Left lung (tissue), 4 donors: ENCODE measurements at regions not wholly inside any gene's neighbourhood (a gene's known extent, or its start where the extent isn't known, plus 50 kb on each side); places are given as distances from the start of the nearest gene placed in this dataset.

Source experiments
- ATAC-seq: fragments of 200-7000 bp; cut with Tn5 transposase; one replicate; pipeline ENCODE4 v1.9.1; 2020; ENCODE audit warnings: moderate library complexity
- DNase-seq, 4 donors: peaks; one replicate each; pipeline ENCODE4 v3.0.0-alpha.2; 2013 to 2020
- H3K27ac ChIP-seq, 2 donors: fragments of 200-600 bp; sonication (generic) in 1 of 2; one replicate each; pipeline versions ENCODE4 v1.5.0 to v1.8.0; 2020 to 2021
- H3K27me3 ChIP-seq, 2 donors: fragments of 200-600 bp; sonication (generic) in 1 of 2; one replicate each; pipeline versions ENCODE4 v1.5.0 to v1.8.0; 2020 to 2021
- H3K36me3 ChIP-seq, 2 donors: fragments of 200-600 bp; sonication (generic) in 1 of 2; one replicate each; pipeline versions ENCODE4 v1.5.0 to v1.8.0; 2020 to 2021
- H3K4me1 ChIP-seq, 2 donors: fragments of 200-600 bp; one replicate each; pipeline ENCODE4 v1.8.0; 2021
- H3K4me3 ChIP-seq, 2 donors: fragments of 200-600 bp; sonication (generic) in 1 of 2; one replicate each; pipeline versions ENCODE4 v1.5.0 to v1.8.0; 2020 to 2021; ENCODE audit warnings: mild to moderate bottlenecking in 1 of 2
- H3K9me3 ChIP-seq, 2 donors: fragments of 200-600 bp; sonication (generic) in 1 of 2; one replicate each; pipeline versions ENCODE4 v1.5.0 to v1.8.0; 2020 to 2021
- CTCF ChIP-seq, 2 donors: fragments of 200-600 bp; sonication (generic) in 1 of 2; IDR thresholded peaks; one replicate each; pipeline versions ENCODE4 v1.5.0 to v1.8.0; 2021; ENCODE audit warnings: antibody characterized with exemption in 2 of 2
- intact Hi-C, 2 donors: fragments of 100-400 bp; cut with DNase I; formaldehyde crosslinking; loops; one replicate each; pipeline versions ENCODE4 v1.11.2 to v1.14.2; 2022
- donor health status: DM: no; HTN: yes; CAD: no.
- donor health status: DM: no; HTN: no; CAD: no.

- no peak for TF ChIP-seq CTCF (IDR thresholded peaks at IDR 0.05)
- Histone ChIP-seq H3K9me3 (no peaks in the 10 kb centered on the region), H3K4me3 (no peak overlapping the region), H3K36me3 (no peaks in the 10 kb centered on the region), H3K27ac (no peak overlapping the region), H3K27me3 (peaks cover 0 to 7% of the 10 kb centered on the region in 2 donors), H3K4me1 (no peaks in the 10 kb centered on the region)
- intact Hi-C loops, result no loop called here
- DNase-seq (no peak), ATAC-seq (no peak)
Observed at GRCh38 chr11:114790910-114791309, 112.6 kb downstream of the NXPE2 start.

DNA sequence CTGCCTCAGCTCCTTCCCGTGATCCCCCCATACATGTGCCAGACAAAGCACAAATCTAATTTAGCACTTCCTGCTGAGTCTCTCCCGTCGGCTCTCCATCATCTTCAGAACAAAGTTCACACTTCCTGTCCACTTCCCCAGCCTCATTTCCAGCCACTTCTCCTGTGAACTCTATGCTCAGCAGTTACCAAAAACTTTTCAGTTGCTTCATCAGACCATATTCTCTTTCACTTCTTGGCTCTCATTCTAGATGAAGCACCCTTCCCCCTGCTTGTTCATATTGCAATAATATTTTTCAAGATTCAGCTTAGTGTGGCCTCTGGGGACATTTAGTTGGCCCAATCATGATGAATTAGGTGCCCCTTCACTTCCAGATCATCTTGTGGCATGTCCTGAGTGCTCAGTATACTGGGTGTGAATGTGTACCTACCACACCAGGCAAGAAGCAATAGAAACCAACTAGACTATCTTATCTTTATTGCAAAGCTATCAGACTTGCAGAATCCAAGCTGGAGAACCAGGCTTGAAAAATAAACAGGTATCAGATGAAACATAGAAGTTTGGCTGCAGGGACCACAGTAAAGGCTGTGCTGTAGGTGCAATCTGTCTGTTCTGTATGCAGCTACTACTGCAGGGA is 115.8 kb downstream of the NXPE2 start:
- ATAC-seq, result no peak
- intact Hi-C loops, result no loop called here
- no peak overlapping the region for H3K27ac ChIP-seq

DNA sequence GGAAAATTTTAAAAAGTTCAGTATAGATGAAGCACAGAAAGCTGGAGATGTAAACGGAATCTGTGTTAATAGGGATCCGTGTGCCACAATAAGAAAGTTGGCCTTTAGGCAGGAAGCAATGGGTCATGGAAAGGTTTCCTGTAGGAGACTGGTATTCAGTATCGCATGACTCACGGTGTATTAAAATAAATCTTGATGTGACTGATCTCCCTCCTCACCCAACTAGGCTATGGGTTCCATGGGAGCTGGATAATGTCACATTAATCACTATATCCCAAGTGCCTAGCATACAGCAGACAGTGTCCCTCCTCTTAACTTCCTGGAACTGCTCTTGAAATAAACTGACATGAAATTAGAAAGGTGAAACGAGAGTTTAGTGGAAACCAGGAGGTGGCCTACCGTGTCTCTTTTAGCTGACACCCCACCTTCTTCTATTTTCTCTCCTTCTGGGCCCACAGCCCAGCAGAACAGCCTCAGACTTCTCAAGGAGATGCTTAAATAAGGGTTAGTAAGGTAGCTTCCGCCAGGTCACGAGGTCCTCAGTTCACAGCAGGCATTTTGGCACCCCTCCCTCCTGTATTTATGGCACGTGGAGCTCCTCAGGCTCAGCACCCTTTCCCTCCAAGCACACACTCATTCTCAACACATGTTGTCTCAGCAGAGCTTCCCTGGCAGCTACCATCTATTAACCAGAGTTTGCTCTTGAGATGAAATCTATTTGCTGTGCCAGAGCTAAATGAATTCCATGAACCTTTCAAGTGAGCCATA is 118.8 kb downstream of the NXPE2 start:
- H3K27me3 ChIP-seq, result peaks cover 0 to 8% of the 10 kb centered on the region in 2 donors
- peaks cover 0 to 5% of the 10 kb centered on the region in 2 donors for H3K4me1 ChIP-seq
- no peak for DNase-seq
- H3K9me3 ChIP-seq, result no peaks in the 10 kb centered on the region
- intact Hi-C loops, result no loop called here
- no peak overlapping the region for H3K27ac ChIP-seq
- no peak for TF ChIP-seq CTCF (IDR thresholded peaks at IDR 0.05)
- H3K36me3 ChIP-seq, result no peaks in the 10 kb centered on the region
- no peak overlapping the region for H3K4me3 ChIP-seq
- peak; percentile 43 for ATAC-seq

More for the DNA sequence above, 115.8 kb downstream of the NXPE2 start:
- Histone ChIP-seq H3K9me3 (no peaks in the 10 kb centered on the region), H3K36me3 (no peaks in the 10 kb centered on the region), H3K27me3 (peaks cover 0 to 3% of the 10 kb centered on the region in 2 donors), H3K4me1 (peaks cover 0 to 5% of the 10 kb centered on the region in 2 donors), H3K4me3 (no peak overlapping the region)
- TF ChIP-seq CTCF (IDR thresholded peaks at IDR 0.05), result no peak
- DNase-seq, result no peak

DNA sequence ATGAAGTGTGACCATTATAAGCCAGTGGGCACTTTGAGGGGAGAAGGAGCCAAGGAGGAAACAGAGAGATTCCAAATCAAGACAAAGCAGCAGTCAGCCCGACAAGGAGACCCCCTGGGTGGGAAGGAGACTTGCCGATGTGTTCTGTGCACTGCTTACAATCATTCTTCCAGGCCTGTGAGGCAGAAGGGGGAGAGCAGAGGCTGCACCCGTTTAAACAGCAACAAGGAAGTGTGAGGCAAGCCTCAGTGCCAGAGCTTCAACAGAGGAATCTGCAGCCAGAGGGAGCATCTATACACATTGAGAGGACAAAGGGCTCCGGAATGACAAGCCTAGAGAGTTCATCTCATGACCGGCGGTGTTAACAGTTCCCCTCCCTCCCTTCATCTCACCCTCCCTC is 121.1 kb downstream of the NXPE2 start:
- Histone ChIP-seq H3K27ac (no peak overlapping the region), H3K27me3 (peaks cover 0 to 8% of the 10 kb centered on the region in 2 donors), H3K4me3 (no peak overlapping the region), H3K36me3 (no peaks in the 10 kb centered on the region), H3K4me1 (peaks cover 0 to 5% of the 10 kb centered on the region in 2 donors), H3K9me3 (no peaks in the 10 kb centered on the region)
- no peak for ATAC-seq
- TF ChIP-seq CTCF (IDR thresholded peaks at IDR 0.05), result no peak
- peak in 1 of 4 donors; percentile 51 for DNase-seq
- intact Hi-C loops, result no loop called here

GRCh38 chr11:114801773-114802172 is 123.4 kb downstream of the NXPE2 start:
- no peak overlapping the region for H3K27ac ChIP-seq
- peaks cover 0 to 8% of the 10 kb centered on the region in 2 donors for H3K27me3 ChIP-seq
- no peak overlapping the region for H3K4me3 ChIP-seq
- no peak for DNase-seq
- ATAC-seq, result no peak
- no peak for TF ChIP-seq CTCF (IDR thresholded peaks at IDR 0.05)
- intact Hi-C loops, result no loop called here
- H3K36me3 ChIP-seq, result no peaks in the 10 kb centered on the region
- no peaks in the 10 kb centered on the region for H3K4me1 ChIP-seq
- no peaks in the 10 kb centered on the region for H3K9me3 ChIP-seq
